PC-3 (cell line): ENCODE measurements at regions not wholly inside any gene's neighbourhood (a gene's known extent, or its start where the extent isn't known, plus 50 kb on each side); places are given as distances from the start of the nearest gene placed in this dataset.

Experiments used
- ATAC-seq: fragments of 200-7000 bp; cut with Tn5 transposase; 2 replicates; pipeline ENCODE4 v1.9.1; 2020; ENCODE audit warnings: mild to moderate bottlenecking, moderate library complexity
- BruUV-seq: library from RNA; stranded (reverse); fragments of 400-500 nt; replicated peaks from 2 replicates; lab custom pipeline; 2021; lab: Mats Ljungman, UMichigan
- CTCF ChIA-PET: fragments of 300-600 bp; sonication (Branson Sonifier 250); formaldehyde crosslinking; loops from one replicate; lab custom pipeline; 2022; ENCODE audit warnings: antibody characterized with exemption; lab: Charles Lee
- POLR2A ChIA-PET: fragments of 300-600 bp; sonication (Branson Sonifier 250); formaldehyde crosslinking; loops from one replicate; lab custom pipeline; 2022; ENCODE audit warnings: antibody characterized with exemption; ENCODE audit not compliant: unreplicated experiment; lab: Charles Lee
- DNase-seq: peaks from one replicate; pipeline ENCODE4 v3.0.0-alpha.2; 2015
- H2AFZ ChIP-seq: fragments of 300-600 bp; sonication (generic); 2 replicates; pipeline ENCODE4 v1.6.0; 2016; ENCODE audit warnings: antibody characterized with exemption, low read length
- H3F3A ChIP-seq: fragments of 300-600 bp; sonication (generic); one replicate; pipeline ENCODE4 v1.6.0; 2017; ENCODE audit warnings: antibody characterized with exemption, low read length, control low read depth, mild to moderate bottlenecking; ENCODE audit not compliant: unreplicated experiment
- H3K27ac ChIP-seq: fragments of 300-600 bp; sonication (generic); 2 replicates; pipeline ENCODE4 v1.5.1; 2016; ENCODE audit warnings: mild to moderate bottlenecking, low read length
- H3K27me3 ChIP-seq: fragments of 300-600 bp; sonication (generic); 2 replicates; pipeline ENCODE4 v1.6.1; 2016; ENCODE audit warnings: low read length, mixed read lengths
- H3K36me3 ChIP-seq: fragments of 300-600 bp; sonication (generic); 2 replicates; pipeline ENCODE4 v1.6.1; 2016; ENCODE audit warnings: low read depth, mixed run types, low read length, mixed read lengths
- H3K4me1 ChIP-seq: fragments of 300-600 bp; sonication (generic); 2 replicates; pipeline ENCODE4 v1.5.1; 2016; ENCODE audit warnings: low read length; ENCODE audit not compliant: insufficient read depth
- H3K4me2 ChIP-seq: fragments of 300-600 bp; sonication (generic); 2 replicates; pipeline ENCODE4 v1.6.0; 2016; ENCODE audit warnings: low read length
- H3K4me3 ChIP-seq: fragments of 300-600 bp; sonication (generic); 2 replicates; pipeline ENCODE4 v1.5.1; 2016; ENCODE audit warnings: mild to moderate bottlenecking, low read length, mixed read lengths
- H3K79me2 ChIP-seq: fragments of 300-600 bp; sonication (generic); 2 replicates; pipeline ENCODE4 v1.6.1; 2017; ENCODE audit warnings: low read length, mixed read lengths
- H3K9ac ChIP-seq: fragments of 300-600 bp; sonication (generic); 2 replicates; pipeline ENCODE4 v1.6.0; 2016; ENCODE audit warnings: mild to moderate bottlenecking, low read length
- H3K9me2 ChIP-seq: fragments of 300-600 bp; sonication (generic); replicated peaks from 2 replicates; pipeline ENCODE4 v1.6.1; 2016; ENCODE audit warnings: mixed run types, low read length, mixed read lengths
- H3K9me3 ChIP-seq: fragments of 300-600 bp; sonication (generic); 2 replicates; pipeline ENCODE4 v1.6.1; 2016; ENCODE audit warnings: low read length, mixed read lengths
- H4K20me1 ChIP-seq: fragments of 300-600 bp; sonication (generic); 2 replicates; pipeline ENCODE4 v1.6.1; 2016; ENCODE audit warnings: low read length, mixed read lengths
- EZH2 ChIP-seq: fragments of 300-600 bp; sonication (generic); IDR thresholded peaks from one replicate; pipeline ENCODE4 v1.6.1; 2017; ENCODE audit warnings: antibody characterized with exemption, mild to moderate bottlenecking, low read length; ENCODE audit not compliant: unreplicated experiment
- EZH2phosphoT487 ChIP-seq: fragments of 300-600 bp; sonication (generic); IDR thresholded peaks from 2 replicates; pipeline ENCODE4 v1.6.1; 2018; ENCODE audit warnings: mild to moderate bottlenecking, antibody characterized with exemption, low read length, borderline replicate concordance
- intact Hi-C: fragments of 100-400 bp; cut with micrococcal nuclease; formaldehyde crosslinking; loops from 2 replicates; pipeline ENCODE4 v1.9.0; 2023
- TF ChIP-seq, protein P1 (sequence below): fragments of 300-600 bp; sonication (generic); conservative IDR thresholded peaks from 2 replicates; pipeline ENCODE4 v1.5.1; 2017; ENCODE audit warnings: antibody characterized with exemption, low read depth, mild to moderate bottlenecking, low read length

GRCh38 chr5:85173469-85173868, 788.8 kb upstream of the EDIL3 start:
- no peak overlapping the region for H3K27ac ChIP-seq
- H3K4me3 ChIP-seq, result no peak overlapping the region
- no TSS peak for BruUV-seq
- H3F3A ChIP-seq, result no peaks in the 10 kb centered on the region
- no peak for TF ChIP-seq EZH2phosphoT487
- TF ChIP-seq EZH2, result no peak
- TF ChIP-seq, protein P1, sequence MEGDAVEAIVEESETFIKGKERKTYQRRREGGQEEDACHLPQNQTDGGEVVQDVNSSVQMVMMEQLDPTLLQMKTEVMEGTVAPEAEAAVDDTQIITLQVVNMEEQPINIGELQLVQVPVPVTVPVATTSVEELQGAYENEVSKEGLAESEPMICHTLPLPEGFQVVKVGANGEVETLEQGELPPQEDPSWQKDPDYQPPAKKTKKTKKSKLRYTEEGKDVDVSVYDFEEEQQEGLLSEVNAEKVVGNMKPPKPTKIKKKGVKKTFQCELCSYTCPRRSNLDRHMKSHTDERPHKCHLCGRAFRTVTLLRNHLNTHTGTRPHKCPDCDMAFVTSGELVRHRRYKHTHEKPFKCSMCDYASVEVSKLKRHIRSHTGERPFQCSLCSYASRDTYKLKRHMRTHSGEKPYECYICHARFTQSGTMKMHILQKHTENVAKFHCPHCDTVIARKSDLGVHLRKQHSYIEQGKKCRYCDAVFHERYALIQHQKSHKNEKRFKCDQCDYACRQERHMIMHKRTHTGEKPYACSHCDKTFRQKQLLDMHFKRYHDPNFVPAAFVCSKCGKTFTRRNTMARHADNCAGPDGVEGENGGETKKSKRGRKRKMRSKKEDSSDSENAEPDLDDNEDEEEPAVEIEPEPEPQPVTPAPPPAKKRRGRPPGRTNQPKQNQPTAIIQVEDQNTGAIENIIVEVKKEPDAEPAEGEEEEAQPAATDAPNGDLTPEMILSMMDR, result no peak
- H3K36me3 ChIP-seq, result no peaks in the 10 kb centered on the region
- H3K27me3 ChIP-seq, result peaks cover 9% of the 10 kb centered on the region; the same call in 1 of the 2 replicates
- no peaks in the 10 kb centered on the region for H3K9me3 ChIP-seq
- H3K4me1 ChIP-seq, result no peaks in the 10 kb centered on the region
- H3K79me2 ChIP-seq, result no peaks in the 10 kb centered on the region
- H3K4me2 ChIP-seq, result no peak overlapping the region
- H3K9me2 ChIP-seq, result no peaks in the 10 kb centered on the region
- H3K9ac ChIP-seq, result no peak overlapping the region
- H2AFZ ChIP-seq, result no peak overlapping the region
- ChIA-PET CTCF (no interaction called here), POLR2A (no interaction called here)
- ATAC-seq, result no peak
- DNase-seq, result no peak
- no peaks in the 10 kb centered on the region for H4K20me1 ChIP-seq
- intact Hi-C loops, result no loop called here

GRCh38 chr5:85182344-85182743, 797.7 kb upstream of the EDIL3 start:
- no peak overlapping the region for H3K27ac ChIP-seq
- H3K4me2 ChIP-seq, result no peak overlapping the region
- no peak overlapping the region for H3K4me3 ChIP-seq
- H3K36me3 ChIP-seq, result no peaks in the 10 kb centered on the region
- peaks cover 32% of the 10 kb centered on the region for H3K27me3 ChIP-seq
- TF ChIP-seq, protein P1, result no peak
- TF ChIP-seq EZH2phosphoT487 (no peak), EZH2 (no peak)
- H3F3A ChIP-seq, result no peaks in the 10 kb centered on the region
- CTCF ChIA-PET, result no interaction called here
- H3K9ac ChIP-seq, result no peak overlapping the region
- H3K4me1 ChIP-seq, result no peaks in the 10 kb centered on the region
- no TSS peak for BruUV-seq
- no peaks in the 10 kb centered on the region for H3K79me2 ChIP-seq
- POLR2A ChIA-PET, result no interaction called here
- no peaks in the 10 kb centered on the region for H3K9me3 ChIP-seq
- no peaks in the 10 kb centered on the region for H4K20me1 ChIP-seq
- H2AFZ ChIP-seq, result no peak overlapping the region
- no peaks in the 10 kb centered on the region for H3K9me2 ChIP-seq
- ATAC-seq, result no peak
- intact Hi-C loops, result no loop called here
- no peak for DNase-seq

- H3K9me2 ChIP-seq, result no peaks in the 10 kb centered on the region
- BruUV-seq, result no TSS peak
- ATAC-seq, result no peak
- no peaks in the 10 kb centered on the region for H3K9me3 ChIP-seq
- H3K4me3 ChIP-seq, result no peak overlapping the region
- no peak overlapping the region for H3K27ac ChIP-seq
- TF ChIP-seq, protein P1, result no peak
- no peak for TF ChIP-seq EZH2
- no peak for TF ChIP-seq EZH2phosphoT487
- H4K20me1 ChIP-seq, result no peaks in the 10 kb centered on the region
- DNase-seq, result no peak
- no peaks in the 10 kb centered on the region for H3K4me1 ChIP-seq
- ChIA-PET POLR2A (no interaction called here), CTCF (no interaction called here)
- intact Hi-C loops, result no loop called here
- H3F3A ChIP-seq, result no peaks in the 10 kb centered on the region
- no peaks in the 10 kb centered on the region for H3K36me3 ChIP-seq
- H3K27me3 ChIP-seq, result peaks cover 8% of the 10 kb centered on the region; the same call in 1 of the 2 replicates
- no peak overlapping the region for H3K4me2 ChIP-seq
- no peak overlapping the region for H2AFZ ChIP-seq
- no peak overlapping the region for H3K9ac ChIP-seq
- no peaks in the 10 kb centered on the region for H3K79me2 ChIP-seq
Observed at GRCh38 chr5:85204289-85204688, 819.6 kb upstream of the EDIL3 start.
